Neural cell (in vitro differentiated cells): ENCODE measurements at regions not wholly inside any gene's neighbourhood (a gene's known extent, or its start where the extent isn't known, plus 50 kb on each side); places are given as distances from the start of the nearest gene placed in this dataset.

Experiments
- H2AFZ ChIP-seq: fragments of 200-600, 300-800 bp; sonication (generic), shearing (Covaris generic); 2 replicates; pipeline ENCODE4 v1.6.0; 2014; ENCODE audit warnings: low read depth, mild to moderate bottlenecking, antibody characterized with exemption, low read length, moderate library complexity
- H3F3A ChIP-seq: fragments of 200-600 bp; shearing (Covaris generic); 2 replicates; pipeline ENCODE4 v1.6.1; 2016; ENCODE audit warnings: mild to moderate bottlenecking, moderate library complexity, mixed read lengths, antibody characterized with exemption, low read length; ENCODE audit not compliant: insufficient read depth, poor library complexity, severe bottlenecking
- H3K27ac ChIP-seq: fragments of 200-600, 300-800 bp; sonication (generic), shearing (Covaris generic); 2 replicates; pipeline ENCODE4 v1.5.1; 2014; ENCODE audit warnings: mild to moderate bottlenecking, low read length, moderate library complexity
- H3K27me3 ChIP-seq: fragments of 300-800, 200-600 bp; sonication (generic), shearing (Covaris generic); 2 replicates; pipeline ENCODE4 v1.6.0; 2014; ENCODE audit warnings: mild to moderate bottlenecking, low read depth, low read length, moderate library complexity; ENCODE audit not compliant: insufficient read depth
- H3K36me3 ChIP-seq: fragments of 300-800, 200-600 bp; sonication (generic), shearing (Covaris generic); 2 replicates; pipeline ENCODE4 v1.5.1; 2014; ENCODE audit warnings: mild to moderate bottlenecking, antibody characterized with exemption, low read length, moderate library complexity; ENCODE audit not compliant: insufficient read depth
- H3K4me2 ChIP-seq: fragments of 300-800, 200-600 bp; sonication (generic), shearing (Covaris generic); 2 replicates; pipeline ENCODE4 v1.6.0; 2014; ENCODE audit warnings: mild to moderate bottlenecking, low read length
- H3K4me3 ChIP-seq: fragments of 300-800, 200-600 bp; sonication (generic), shearing (Covaris generic); 2 replicates; pipeline ENCODE4 v1.5.1; 2014; ENCODE audit warnings: mild to moderate bottlenecking, low read length, moderate library complexity
- H3K79me2 ChIP-seq: fragments of 200-600 bp; shearing (Covaris generic); replicated peaks from 2 replicates; pipeline ENCODE4 v1.6.0; 2014; ENCODE audit warnings: mild to moderate bottlenecking, low read length, moderate library complexity; ENCODE audit not compliant: insufficient read depth
- H3K9ac ChIP-seq: fragments of 300-800, 200-600 bp; sonication (generic), shearing (Covaris generic); 2 replicates; pipeline ENCODE4 v1.6.1; 2016; ENCODE audit warnings: mild to moderate bottlenecking, low read length, mixed read lengths
- H3K9me2 ChIP-seq: fragments of 200-600 bp; shearing (Covaris generic); 2 replicates; pipeline ENCODE4 v1.6.1; 2016; ENCODE audit warnings: mild to moderate bottlenecking, low read length, mixed read lengths; ENCODE audit not compliant: insufficient read depth
- H3K9me3 ChIP-seq: fragments of 200-600, 300-800 bp; sonication (generic), shearing (Covaris generic); 2 replicates; pipeline ENCODE4 v1.6.1; 2016; ENCODE audit warnings: mild to moderate bottlenecking, mixed run types, low read length, moderate library complexity, mixed read lengths
- H4K20me1 ChIP-seq: fragments of 200-600 bp; shearing (Covaris generic); 2 replicates; pipeline ENCODE4 v1.6.1; 2016; ENCODE audit warnings: mild to moderate bottlenecking, mixed run types; ENCODE audit not compliant: insufficient read depth
- EP300 ChIP-seq: fragments of 450-650 bp; conservative IDR thresholded peaks from 2 replicates; pipeline ENCODE4 v1.6.1; 2014; ENCODE audit warnings: antibody characterized with exemption, mild to moderate bottlenecking, moderate library complexity; ENCODE audit not compliant: poor library complexity, severe bottlenecking
- EZH2 ChIP-seq: fragments of 200-600, 300-800 bp; shearing (Covaris generic), sonication (generic); IDR thresholded peaks from 2 replicates; pipeline ENCODE4 v1.6.1; 2014; ENCODE audit warnings: antibody characterized with exemption, low read length, borderline replicate concordance, mild to moderate bottlenecking; ENCODE audit not compliant: insufficient read depth, poor library complexity, severe bottlenecking
- MXI1 ChIP-seq: fragments of 450-650 bp; conservative IDR thresholded peaks from 2 replicates; pipeline ENCODE4 v1.6.1; 2014; ENCODE audit warnings: antibody characterized with exemption, mild to moderate bottlenecking; ENCODE audit not compliant: poor library complexity, severe bottlenecking
- POLR2AphosphoS5 ChIP-seq: IDR thresholded peaks from 2 replicates; pipeline ENCODE4 v1.6.1; 2012
- RAD21 ChIP-seq: fragments of 450-650 bp; conservative IDR thresholded peaks from 2 replicates; pipeline ENCODE4 v1.6.1; 2014; ENCODE audit warnings: antibody characterized with exemption, mild to moderate bottlenecking, moderate library complexity
- REST ChIP-seq: IDR thresholded peaks from 2 replicates; pipeline ENCODE4 v1.6.1; 2012; ENCODE audit warnings: borderline replicate concordance
- SMC3 ChIP-seq: fragments of 450-650 bp; conservative IDR thresholded peaks from 2 replicates; pipeline ENCODE4 v1.6.1; 2014; ENCODE audit warnings: antibody characterized with exemption, mild to moderate bottlenecking, moderate library complexity; ENCODE audit not compliant: poor library complexity
- TAF1 ChIP-seq: IDR thresholded peaks from 2 replicates; pipeline ENCODE4 v1.6.1; 2012; ENCODE audit warnings: low read depth
- TF ChIP-seq, protein P1 (sequence below): fragments of 450-650 bp; IDR thresholded peaks from 2 replicates; pipeline ENCODE4 v1.5.1; 2014; ENCODE audit warnings: antibody characterized with exemption, mild to moderate bottlenecking, moderate library complexity; ENCODE audit not compliant: poor library complexity, severe bottlenecking

- Histone ChIP-seq H3K9me2 (no peaks in the 10 kb centered on the region), H3K4me3 (no peak overlapping the region), H4K20me1 (no peaks in the 10 kb centered on the region), H3K36me3 (no peaks in the 10 kb centered on the region), H3K9me3 (no peaks in the 10 kb centered on the region), H2AFZ (no peak overlapping the region), H3K79me2 (no peaks in the 10 kb centered on the region), H3K9ac (no peak overlapping the region), H3K4me2 (no peak overlapping the region), H3F3A (no peaks in the 10 kb centered on the region), H3K27me3 (no peaks in the 10 kb centered on the region), H3K27ac (no peak overlapping the region)
- TF ChIP-seq EP300 (no peak), REST (no peak), POLR2AphosphoS5 (no peak), MXI1 (no peak), TAF1 (no peak), SMC3 (no peak)
- TF ChIP-seq, protein P1, sequence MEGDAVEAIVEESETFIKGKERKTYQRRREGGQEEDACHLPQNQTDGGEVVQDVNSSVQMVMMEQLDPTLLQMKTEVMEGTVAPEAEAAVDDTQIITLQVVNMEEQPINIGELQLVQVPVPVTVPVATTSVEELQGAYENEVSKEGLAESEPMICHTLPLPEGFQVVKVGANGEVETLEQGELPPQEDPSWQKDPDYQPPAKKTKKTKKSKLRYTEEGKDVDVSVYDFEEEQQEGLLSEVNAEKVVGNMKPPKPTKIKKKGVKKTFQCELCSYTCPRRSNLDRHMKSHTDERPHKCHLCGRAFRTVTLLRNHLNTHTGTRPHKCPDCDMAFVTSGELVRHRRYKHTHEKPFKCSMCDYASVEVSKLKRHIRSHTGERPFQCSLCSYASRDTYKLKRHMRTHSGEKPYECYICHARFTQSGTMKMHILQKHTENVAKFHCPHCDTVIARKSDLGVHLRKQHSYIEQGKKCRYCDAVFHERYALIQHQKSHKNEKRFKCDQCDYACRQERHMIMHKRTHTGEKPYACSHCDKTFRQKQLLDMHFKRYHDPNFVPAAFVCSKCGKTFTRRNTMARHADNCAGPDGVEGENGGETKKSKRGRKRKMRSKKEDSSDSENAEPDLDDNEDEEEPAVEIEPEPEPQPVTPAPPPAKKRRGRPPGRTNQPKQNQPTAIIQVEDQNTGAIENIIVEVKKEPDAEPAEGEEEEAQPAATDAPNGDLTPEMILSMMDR = no peak
These were observed 201.2 kb upstream of the MPDZ start for GRCh38 chr9:13480693-13481092.

- Histone ChIP-seq H3K4me3 (no peak overlapping the region), H3K9ac (no peak overlapping the region), H3K36me3 (no peaks in the 10 kb centered on the region), H3K4me2 (no peak overlapping the region), H4K20me1 (no peaks in the 10 kb centered on the region), H3K9me3 (no peaks in the 10 kb centered on the region), H3K27me3 (no peaks in the 10 kb centered on the region), H3F3A (no peaks in the 10 kb centered on the region), H2AFZ (no peak overlapping the region), H3K79me2 (no peaks in the 10 kb centered on the region), H3K9me2 (no peaks in the 10 kb centered on the region), H3K27ac (no peak overlapping the region)
- TF ChIP-seq SMC3 = no peak
- TF ChIP-seq RAD21 = no peak
- no peak for TF ChIP-seq POLR2AphosphoS5
- no peak for TF ChIP-seq EZH2
- TF ChIP-seq REST = no peak
- TF ChIP-seq EP300 = no peak
- TF ChIP-seq TAF1 = no peak
- TF ChIP-seq, protein P1 = no peak
- no peak for TF ChIP-seq MXI1
These were observed 199.6 kb upstream of the MPDZ start for GRCh38 chr9:13479096-13479495.
